Thoracic aorta (tissue), 2 donors: ENCODE measurements at regions not wholly inside any gene's neighbourhood (a gene's known extent, or its start where the extent isn't known, plus 50 kb on each side); places are given as distances from the start of the nearest gene placed in this dataset.

Experiments
- ATAC-seq: fragments of 150-250 bp; one replicate; pipeline ENCODE4 v1.8.0; 2017; ENCODE audit warnings: low read depth; ENCODE audit not compliant: insufficient number of reproducible peaks, low FRiP score
- DNase-seq: peaks from one replicate; pipeline ENCODE4 v3.0.0-alpha.2; 2020; ENCODE audit warnings: low spot score
- H3K27ac ChIP-seq, 2 donors: fragments of 200-600 bp; sonication (generic); 1 replicate in 1 of 2; 2 replicates in 1 of 2; pipeline ENCODE4 v1.5.1; 2016; ENCODE audit warnings: mild to moderate bottlenecking in 2 of 2, moderate library complexity in 2 of 2
- H3K27me3 ChIP-seq: fragments of 200-600 bp; sonication (generic); replicated peaks from 2 replicates; pipeline ENCODE4 v1.6.0; 2016; ENCODE audit warnings: mild to moderate bottlenecking; ENCODE audit not compliant: insufficient read depth
- H3K36me3 ChIP-seq: fragments of 200-600 bp; sonication (generic); one replicate; pipeline ENCODE4 v1.5.1; 2016
- H3K4me1 ChIP-seq, 2 donors: fragments of 200-600 bp; sonication (generic); 1 replicate in 1 of 2; 2 replicates in 1 of 2; pipeline versions ENCODE4 v1.5.1 to v1.6.0; 2016; ENCODE audit warnings: low read depth in 2 of 2, mild to moderate bottlenecking in 1 of 2; ENCODE audit not compliant: control insufficient read depth in 1 of 2
- H3K4me3 ChIP-seq: fragments of 200-600 bp; sonication (generic); 2 replicates; pipeline ENCODE4 v1.5.1; 2016; ENCODE audit warnings: mild to moderate bottlenecking
- H3K9me3 ChIP-seq: fragments of 200-600 bp; sonication (generic); 2 replicates; pipeline ENCODE4 v1.5.1; 2016
- CTCF ChIP-seq: fragments of 200-600 bp; sonication (generic); IDR thresholded peaks from one replicate; pipeline ENCODE4 v1.5.1; 2019; ENCODE audit warnings: antibody characterized with exemption

- Histone ChIP-seq H3K27ac (no peak overlapping the region), H3K4me1 (no peaks in the 10 kb centered on the region), H3K27me3 (no peaks in the 10 kb centered on the region), H3K4me3 (no peak overlapping the region), H3K36me3 (no peaks in the 10 kb centered on the region), H3K9me3 (no peaks in the 10 kb centered on the region)
- DNase-seq (no peak), ATAC-seq (no peak)
- TF ChIP-seq CTCF: no peak
Observed at GRCh38 chr7:85471307-85471706, 284.5 kb upstream of the SEMA3D start.

GRCh38 chr7:85469446-85470010 lies 282.7 kb upstream of the SEMA3D start:
- Histone ChIP-seq H3K4me1 (no peaks in the 10 kb centered on the region), H3K4me3 (no peak overlapping the region), H3K36me3 (no peaks in the 10 kb centered on the region), H3K27ac (no peak overlapping the region), H3K27me3 (no peaks in the 10 kb centered on the region), H3K9me3 (no peaks in the 10 kb centered on the region)
- no peak for TF ChIP-seq CTCF
- DNase-seq (no peak), ATAC-seq (no peak)

GRCh38 chr7:85464042-85464651 lies 277.3 kb upstream of the SEMA3D start:
- ATAC-seq: no peak
- no peaks in the 10 kb centered on the region for H3K9me3 ChIP-seq
- H3K27ac ChIP-seq: no peak overlapping the region
- no peak for DNase-seq
- no peaks in the 10 kb centered on the region for H3K27me3 ChIP-seq
- TF ChIP-seq CTCF: no peak
- H3K4me3 ChIP-seq: no peak overlapping the region
- H3K36me3 ChIP-seq: no peaks in the 10 kb centered on the region
- H3K4me1 ChIP-seq: no peaks in the 10 kb centered on the region

DNA sequence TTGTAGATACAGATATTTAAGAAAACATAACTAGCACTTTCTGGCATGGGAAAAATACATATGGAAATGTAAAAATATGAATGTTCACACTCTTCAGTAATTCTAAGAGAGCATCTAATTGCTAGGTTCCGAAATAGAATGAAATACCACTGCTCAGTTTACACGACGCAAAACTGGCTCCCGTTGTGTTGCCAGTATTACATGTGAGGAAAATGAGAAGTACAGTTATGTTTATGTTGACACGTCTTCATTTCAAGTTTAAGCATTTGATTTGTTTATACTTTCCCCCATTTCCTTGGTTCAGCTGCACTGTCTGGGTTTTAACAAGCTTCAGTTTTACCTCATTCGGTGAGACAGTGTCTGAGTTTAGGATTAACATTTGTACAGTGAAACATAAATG lies 275.8 kb upstream of the SEMA3D start:
- ATAC-seq: no peak
- Histone ChIP-seq H3K36me3 (no peaks in the 10 kb centered on the region), H3K4me3 (no peak overlapping the region), H3K4me1 (no peaks in the 10 kb centered on the region), H3K9me3 (no peaks in the 10 kb centered on the region), H3K27me3 (no peaks in the 10 kb centered on the region), H3K27ac (no peak overlapping the region)
- TF ChIP-seq CTCF: no peak
- no peak for DNase-seq

DNA sequence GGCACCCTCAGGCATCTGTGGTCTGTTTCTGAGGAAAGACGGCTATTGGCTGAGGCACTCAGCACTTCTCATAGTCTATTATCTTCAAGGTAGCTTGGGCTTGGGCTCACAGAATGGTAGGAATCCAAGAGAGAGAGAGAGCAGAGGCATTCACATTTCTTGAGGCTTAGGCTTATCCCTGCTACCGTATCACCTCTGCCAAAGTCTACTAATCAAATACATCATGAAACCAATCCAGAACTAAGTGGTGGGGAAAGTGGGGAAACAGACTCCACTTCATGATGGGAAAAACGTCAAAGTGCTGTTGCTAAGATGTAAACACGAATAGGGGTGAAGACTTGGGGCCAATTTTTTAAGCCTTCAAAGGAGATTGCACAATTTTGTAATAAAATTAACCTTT lies 271.1 kb upstream of the SEMA3D start:
- H3K36me3 ChIP-seq: no peaks in the 10 kb centered on the region
- no peaks in the 10 kb centered on the region for H3K4me1 ChIP-seq
- TF ChIP-seq CTCF: no peak
- no peak overlapping the region for H3K4me3 ChIP-seq
- no peaks in the 10 kb centered on the region for H3K9me3 ChIP-seq
- DNase-seq: no peak
- ATAC-seq: no peak
- no peak overlapping the region for H3K27ac ChIP-seq
- no peaks in the 10 kb centered on the region for H3K27me3 ChIP-seq
